Posterior cingulate gyrus (tissue), 11 donors: ENCODE measurements at regions not wholly inside any gene's neighbourhood (a gene's known extent, or its start where the extent isn't known, plus 50 kb on each side); places are given as distances from the start of the nearest gene placed in this dataset.
"Not testable (repeated sequence)": the region's sequence is repeated elsewhere in the genome, so short reads cannot be mapped to it uniquely, and the experiment has no call there.

Experiments
- DNase-seq, 10 donors: peaks; one replicate each; pipeline versions ENCODE4 v3.0.0 to v3.0.0-alpha.2; 2020 to 2021; ENCODE audit warnings: mixed read lengths in 3 of 10
- intact Hi-C: fragments of 100-400 bp; cut with DNase I; formaldehyde crosslinking; loops from one replicate; pipeline ENCODE4 v1.15.1; 2023

- no peak for DNase-seq
- intact Hi-C loops, result no loop called here
Observed at GRCh38 chr1:220942278-220942677, 63.0 kb downstream of the HLX start.

- intact Hi-C loops, DNase-seq: not testable (repeated sequence)
Observed at GRCh38 chr1:220942914-220943313, 63.7 kb downstream of the HLX start.

- intact Hi-C loops, result no loop called here
- no peak for DNase-seq
Observed at GRCh38 chr1:220943319-220943996, 64.2 kb downstream of the HLX start.

GRCh38 chr1:220950576-220950975 is 71.3 kb downstream of the HLX start:
- intact Hi-C loops, result no loop called here
- DNase-seq, result no peak

- no peak for DNase-seq
Observed at GRCh38 chr1:220952961-220953643, 73.9 kb downstream of the HLX start.

GRCh38 chr1:220954321-220955075 is 75.3 kb downstream of the HLX start:
- no peak for DNase-seq
- intact Hi-C loops, result no loop called here

More at GRCh38 chr1:220952961-220953643, 73.9 kb downstream of the HLX start:
- intact Hi-C loops, result no loop called here

GRCh38 chr1:220955116-220955515 is 75.9 kb downstream of the HLX start:
- DNase-seq, result no peak
- intact Hi-C loops, result no loop called here

- intact Hi-C loops, result no loop called here
- DNase-seq, result no peak
Observed at GRCh38 chr1:220956501-220957232, 77.4 kb downstream of the HLX start.

GRCh38 chr1:220957233-220957605 is 78.0 kb downstream of the HLX start:
- intact Hi-C loops, result no loop called here
- DNase-seq, result peak in 2 of 10 donors; percentile 3 to 14

- no peak for DNase-seq
- intact Hi-C loops, result no loop called here
Observed at GRCh38 chr1:220958234-220958633, 79.0 kb downstream of the HLX start.

- no peak for DNase-seq
- intact Hi-C loops, result no loop called here
Observed at GRCh38 chr1:220962031-220962751, 82.9 kb downstream of the HLX start.

- DNase-seq, result no peak
Observed at GRCh38 chr1:220966041-220966440, 86.8 kb downstream of the HLX start.

GRCh38 chr1:220966473-220966872 is 87.2 kb downstream of the HLX start:
- DNase-seq, result no peak
- intact Hi-C loops, result no loop called here

More at GRCh38 chr1:220966041-220966440, 86.8 kb downstream of the HLX start:
- intact Hi-C loops, result no loop called here

- intact Hi-C loops, result no loop called here
Observed at GRCh38 chr1:220966881-220967611, 87.8 kb downstream of the HLX start.

GRCh38 chr1:220967911-220968310 is 88.7 kb downstream of the HLX start:
- intact Hi-C loops, result no loop called here
- DNase-seq, result no peak

More at GRCh38 chr1:220966881-220967611, 87.8 kb downstream of the HLX start:
- DNase-seq, result no peak

GRCh38 chr1:220969281-220969680 is 90.0 kb downstream of the HLX start:
- DNase-seq, intact Hi-C loops: not testable (repeated sequence)

- intact Hi-C loops, result no loop called here
- no peak for DNase-seq
Observed at GRCh38 chr1:220970311-220970710, 91.1 kb downstream of the HLX start.

- no peak for DNase-seq
- intact Hi-C loops, result no loop called here
Observed at GRCh38 chr1:220971221-220971620, 92.0 kb downstream of the HLX start.

GRCh38 chr1:220974431-220974830 is 95.2 kb downstream of the HLX start:
- intact Hi-C loops, result no loop called here
- no peak for DNase-seq
